ENCODE measurements at regions not wholly inside any gene's neighbourhood (a gene's known extent, or its start where the extent isn't known, plus 50 kb on each side); places are given as distances from the start of the nearest gene placed in this dataset.

DNA sequence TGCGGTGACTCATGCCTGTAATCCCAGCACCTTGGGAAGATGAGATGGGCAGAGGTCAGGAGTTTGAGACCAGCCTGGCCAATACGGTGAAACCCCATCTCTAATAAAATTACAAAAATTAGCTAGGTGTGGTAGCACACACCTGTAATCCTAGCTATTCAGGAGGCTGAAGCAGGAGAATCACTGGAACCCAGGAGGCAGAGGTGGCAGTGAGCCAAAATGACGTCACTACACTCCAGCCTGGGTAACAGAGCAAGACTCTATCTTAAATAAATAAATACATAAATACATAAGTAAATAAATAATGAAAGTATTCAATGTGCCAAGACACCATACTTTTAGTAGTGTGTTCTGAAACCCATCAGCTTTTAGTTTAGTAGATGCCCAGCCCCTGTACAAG, 308.1 kb upstream of the FLRT2 start:
- Mint-ChIP-seq H3K4me1 (no peaks in the 10 kb centered on the region), H3K27ac (no peak overlapping the region), H3K4me3 (no peak overlapping the region), H3K36me3 (no peaks in the 10 kb centered on the region), H3K27me3 (ENCODE audit: low read depth in 3 of 3) (peaks cover 0 to 2% (median 0%) of the 10 kb centered on the region in 3 donors), H3K9me3 (peaks cover 2 to 9% (median 5%) of the 10 kb centered on the region in 7 donors)
- H3K27me3 ChIP-seq (ENCODE audit: control insufficient read depth in 2 of 2, insufficient read depth in 2 of 2, low read length in 2 of 2) = no peaks in the 10 kb centered on the region
- no peaks in the 10 kb centered on the region for H4K20me1 ChIP-seq (ENCODE audit: insufficient read depth, low read length)
- H3K4me2 ChIP-seq (replicated peaks; ENCODE audit: extremely low read depth, low read length, poor library complexity, severe bottlenecking) = no peak overlapping the region
- TF ChIP-seq, protein P1, sequence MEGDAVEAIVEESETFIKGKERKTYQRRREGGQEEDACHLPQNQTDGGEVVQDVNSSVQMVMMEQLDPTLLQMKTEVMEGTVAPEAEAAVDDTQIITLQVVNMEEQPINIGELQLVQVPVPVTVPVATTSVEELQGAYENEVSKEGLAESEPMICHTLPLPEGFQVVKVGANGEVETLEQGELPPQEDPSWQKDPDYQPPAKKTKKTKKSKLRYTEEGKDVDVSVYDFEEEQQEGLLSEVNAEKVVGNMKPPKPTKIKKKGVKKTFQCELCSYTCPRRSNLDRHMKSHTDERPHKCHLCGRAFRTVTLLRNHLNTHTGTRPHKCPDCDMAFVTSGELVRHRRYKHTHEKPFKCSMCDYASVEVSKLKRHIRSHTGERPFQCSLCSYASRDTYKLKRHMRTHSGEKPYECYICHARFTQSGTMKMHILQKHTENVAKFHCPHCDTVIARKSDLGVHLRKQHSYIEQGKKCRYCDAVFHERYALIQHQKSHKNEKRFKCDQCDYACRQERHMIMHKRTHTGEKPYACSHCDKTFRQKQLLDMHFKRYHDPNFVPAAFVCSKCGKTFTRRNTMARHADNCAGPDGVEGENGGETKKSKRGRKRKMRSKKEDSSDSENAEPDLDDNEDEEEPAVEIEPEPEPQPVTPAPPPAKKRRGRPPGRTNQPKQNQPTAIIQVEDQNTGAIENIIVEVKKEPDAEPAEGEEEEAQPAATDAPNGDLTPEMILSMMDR (IDR thresholded peaks at IDR 0.05) = no peak
- no CpG with 5 or more reads among the region's 3 CpGs for WGBS (ENCODE audit: insufficient coverage)
- intact Hi-C loops (cut with micrococcal nuclease) = no loop called here
- H3K9ac ChIP-seq (ENCODE audit: insufficient read depth, low read length, poor library complexity, severe bottlenecking) = no peak overlapping the region
- H3K4me3 ChIP-seq (replicated peaks in 1 of 3; ENCODE audit: low read depth in 2 of 3, low read length in 3 of 3) = no peak overlapping the region
- DNase-seq = no peak
- no peak overlapping the region for H3K27ac ChIP-seq (ENCODE audit: low read depth in 1 of 2, low read length in 2 of 2)
- H3K36me3 ChIP-seq (replicated peaks in 1 of 2; ENCODE audit: control insufficient read depth in 1 of 2, insufficient read depth in 2 of 2, low read length in 2 of 2) = no peaks in the 10 kb centered on the region
- no peaks in the 10 kb centered on the region for H3K9me3 ChIP-seq (replicated peaks in 1 of 2; ENCODE audit: control insufficient read depth in 1 of 2, insufficient read depth in 1 of 2, low read length in 2 of 2)
- no peaks in the 10 kb centered on the region for H3K4me1 ChIP-seq (ENCODE audit: control insufficient read depth in 1 of 2, insufficient read depth in 2 of 2, low read length in 2 of 2)
- H2AFZ ChIP-seq (ENCODE audit: insufficient read depth, low read depth, low read length, poor library complexity, severe bottlenecking) = no peak overlapping the region
- no peaks in the 10 kb centered on the region for H3K79me2 ChIP-seq (ENCODE audit: insufficient read depth, low read length)

DNA sequence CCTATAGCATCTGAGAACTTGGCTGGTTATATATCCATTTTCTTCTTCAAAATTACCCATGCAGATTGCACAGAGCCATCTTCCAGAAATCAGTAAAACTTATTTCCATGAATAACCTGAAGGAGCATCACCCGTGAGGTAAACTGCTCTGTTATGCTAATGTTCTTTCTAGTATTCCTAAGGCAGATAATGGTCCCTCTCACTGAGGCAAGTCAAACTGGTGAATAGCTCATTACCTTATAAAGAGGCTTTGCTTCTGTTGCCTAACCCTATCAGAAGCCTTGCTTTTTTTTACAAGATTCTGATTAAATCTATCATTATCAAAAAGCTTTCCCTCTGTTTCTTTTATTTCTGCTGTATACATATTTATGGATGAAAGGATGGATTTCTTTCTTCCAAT, 307.6 kb upstream of the FLRT2 start:
- no peaks in the 10 kb centered on the region for H3K36me3 ChIP-seq (replicated peaks in 1 of 2; ENCODE audit: control insufficient read depth in 1 of 2, insufficient read depth in 2 of 2, low read length in 2 of 2)
- H3K27ac ChIP-seq (ENCODE audit: low read depth in 1 of 2, low read length in 2 of 2) = no peak overlapping the region
- H3K79me2 ChIP-seq (ENCODE audit: insufficient read depth, low read length) = no peaks in the 10 kb centered on the region
- Mint-ChIP-seq H3K36me3 (no peaks in the 10 kb centered on the region), H3K27ac (no peak overlapping the region), H3K27me3 (ENCODE audit: low read depth in 3 of 3) (peaks cover 0 to 2% (median 0%) of the 10 kb centered on the region in 3 donors), H3K9me3 (peaks cover 2 to 9% (median 5%) of the 10 kb centered on the region in 7 donors), H3K4me3 (no peak overlapping the region), H3K4me1 (no peaks in the 10 kb centered on the region)
- H3K4me3 ChIP-seq (replicated peaks in 1 of 3; ENCODE audit: low read depth in 2 of 3, low read length in 3 of 3) = no peak overlapping the region
- no peaks in the 10 kb centered on the region for H3K27me3 ChIP-seq (ENCODE audit: control insufficient read depth in 2 of 2, insufficient read depth in 2 of 2, low read length in 2 of 2)
- H3K4me2 ChIP-seq (replicated peaks; ENCODE audit: extremely low read depth, low read length, poor library complexity, severe bottlenecking) = no peak overlapping the region
- H2AFZ ChIP-seq (ENCODE audit: insufficient read depth, low read depth, low read length, poor library complexity, severe bottlenecking) = no peak overlapping the region
- H4K20me1 ChIP-seq (ENCODE audit: insufficient read depth, low read length) = no peaks in the 10 kb centered on the region
- no CpG with 5 or more reads among the region's 1 CpG for whole genome bisulfite sequencing (ENCODE audit: insufficient coverage)
- H3K9ac ChIP-seq (ENCODE audit: insufficient read depth, low read length, poor library complexity, severe bottlenecking) = no peak overlapping the region
- H3K9me3 ChIP-seq (replicated peaks in 1 of 2; ENCODE audit: control insufficient read depth in 1 of 2, insufficient read depth in 1 of 2, low read length in 2 of 2) = no peaks in the 10 kb centered on the region
- TF ChIP-seq, protein P1 (IDR thresholded peaks at IDR 0.05) = no peak
- H3K4me1 ChIP-seq (ENCODE audit: control insufficient read depth in 1 of 2, insufficient read depth in 2 of 2, low read length in 2 of 2) = no peaks in the 10 kb centered on the region
- intact Hi-C loops (cut with micrococcal nuclease) = no loop called here
- DNase-seq = no peak

Measured in CD14-positive monocyte (primary cell).